Activated CD4-positive, alpha-beta T cell treated with anti-CD3 and anti-CD28 coated beads for 48 hours (primary cell): ENCODE measurements at regions not wholly inside any gene's neighbourhood (a gene's known extent, or its start where the extent isn't known, plus 50 kb on each side); places are given as distances from the start of the nearest gene placed in this dataset.

ENCODE experiments used
- DNase-seq: peaks from one replicate; pipeline ENCODE4 v3.0.0-alpha.2; 2020

- no peak for DNase-seq
These were observed 270.3 kb upstream of the NEBL start for GRCh38 chr10:21167288-21168010.

GRCh38 chr10:21166557-21167287, 269.6 kb upstream of the NEBL start:
- DNase-seq = no peak

DNA sequence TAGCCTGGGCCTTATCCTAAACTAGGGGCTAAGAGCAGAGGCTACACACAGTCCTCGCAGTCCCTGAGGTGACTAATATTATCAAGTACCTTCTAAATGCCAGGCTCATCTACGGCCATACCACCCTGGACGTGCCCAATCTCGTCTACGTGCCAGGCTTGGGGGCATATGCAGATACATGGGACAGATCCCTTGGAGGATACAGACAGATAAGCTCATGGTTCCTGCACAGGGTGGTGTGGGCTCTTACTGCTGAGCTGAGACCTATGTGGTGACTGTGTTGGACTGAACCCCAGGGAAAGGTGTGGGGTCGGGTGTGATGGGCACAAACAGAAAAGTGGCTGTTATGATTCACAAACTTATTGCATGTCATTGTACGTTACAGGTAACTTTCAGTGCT, 268.4 kb upstream of the NEBL start:
- no peak for DNase-seq

DNA sequence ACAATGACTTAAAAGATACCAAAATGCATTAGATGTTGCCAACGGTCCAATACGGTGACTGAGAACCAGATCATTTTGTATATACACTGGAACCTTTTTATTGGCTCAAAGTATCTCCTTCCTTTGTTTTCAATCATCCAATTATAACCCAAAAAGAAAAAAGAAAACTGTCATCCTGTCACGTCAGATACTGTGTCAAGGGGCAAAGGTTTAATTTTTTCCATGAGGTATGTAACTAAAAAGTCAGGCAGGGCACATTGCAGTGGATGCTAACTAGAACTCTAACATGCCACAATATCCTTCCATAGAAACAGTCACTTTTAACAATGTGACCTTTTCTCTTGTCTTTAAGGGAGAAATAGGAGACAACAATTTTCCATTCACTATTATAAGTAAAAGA, 267.6 kb upstream of the NEBL start:
- no peak for DNase-seq

DNA sequence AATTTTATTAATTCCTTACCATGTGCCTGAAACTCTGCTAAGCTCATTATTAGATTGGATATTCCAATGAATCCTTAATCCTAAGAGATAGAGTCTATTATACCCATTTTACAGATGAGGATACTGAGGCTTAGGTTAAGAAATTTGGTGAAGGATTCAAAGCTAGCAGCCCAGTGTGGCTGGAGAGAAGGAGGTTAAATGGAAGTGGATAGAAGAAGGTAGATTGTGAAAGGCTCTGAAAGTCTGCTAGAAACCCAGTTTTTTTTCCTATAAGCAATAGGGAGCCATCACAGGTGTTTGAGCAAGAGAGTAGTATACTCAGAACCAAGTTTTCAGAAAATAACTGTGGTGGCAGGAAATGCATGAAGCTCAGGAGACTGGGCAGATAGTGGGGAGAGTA, 265.8 kb upstream of the NEBL start:
- no peak for DNase-seq

GRCh38 chr10:21161647-21162046, 264.5 kb upstream of the NEBL start:
- DNase-seq = no peak

- no peak for DNase-seq
These were observed 264.0 kb upstream of the NEBL start for GRCh38 chr10:21161090-21161625.

DNA sequence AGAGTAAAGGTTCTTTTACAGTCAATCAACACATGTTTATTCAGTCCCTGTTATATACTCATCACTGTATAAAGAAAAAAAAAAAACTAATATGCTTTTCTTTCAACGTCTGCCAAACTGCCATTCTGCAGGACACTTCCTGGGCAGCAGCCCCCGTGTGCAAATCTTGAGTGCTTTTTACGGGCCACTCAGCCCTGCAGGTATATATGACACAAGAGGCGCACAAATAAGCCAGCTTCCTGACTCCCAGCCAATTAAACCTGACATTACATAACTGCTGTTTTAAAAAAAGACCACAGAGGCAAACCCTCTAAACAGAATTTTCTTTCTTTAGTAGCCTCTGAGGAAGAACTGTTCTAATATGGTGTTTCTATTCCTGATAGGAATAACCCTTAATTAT, 263.0 kb upstream of the NEBL start:
- no peak for DNase-seq

- DNase-seq = no peak
These were observed 262.6 kb upstream of the NEBL start for GRCh38 chr10:21159669-21160068.

GRCh38 chr10:21158301-21158700, 261.2 kb upstream of the NEBL start:
- DNase-seq = no peak

GRCh38 chr10:21157664-21158063, 260.6 kb upstream of the NEBL start:
- DNase-seq = no peak

- no peak for DNase-seq
These were observed 253.1 kb upstream of the NEBL start for GRCh38 chr10:21150166-21150565.

- no peak for DNase-seq
These were observed 249.3 kb upstream of the NEBL start for GRCh38 chr10:21146436-21146789.

- no peak for DNase-seq
These were observed 248.8 kb upstream of the NEBL start for GRCh38 chr10:21145751-21146435.

- no peak for DNase-seq
These were observed 246.9 kb upstream of the NEBL start for GRCh38 chr10:21144047-21144446.

DNA sequence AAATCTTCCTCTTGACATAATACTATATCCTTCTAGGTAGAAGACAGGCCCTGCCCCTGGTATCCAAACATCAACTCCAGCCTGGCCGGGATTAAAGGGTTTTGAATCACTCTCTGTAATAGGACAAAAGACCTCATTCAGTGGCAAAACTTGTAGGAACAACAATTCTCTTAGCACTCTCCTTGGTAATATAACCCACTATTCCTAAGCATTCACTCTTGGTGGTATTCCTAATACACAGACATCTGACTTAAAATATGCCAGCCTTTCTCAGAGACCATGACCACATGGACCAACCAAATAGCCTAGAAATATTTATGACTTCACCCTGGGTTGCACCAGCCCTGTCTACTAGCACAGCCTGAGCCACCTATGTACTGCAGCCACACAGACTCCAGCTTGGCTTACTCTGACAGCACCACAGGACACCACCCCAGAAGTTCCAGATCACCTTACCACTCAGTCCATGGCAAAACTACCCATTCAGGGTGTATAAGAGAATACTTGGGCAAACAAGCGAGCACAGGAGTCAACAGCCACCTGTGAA, 244.9 kb upstream of the NEBL start:
- DNase-seq = no peak

DNA sequence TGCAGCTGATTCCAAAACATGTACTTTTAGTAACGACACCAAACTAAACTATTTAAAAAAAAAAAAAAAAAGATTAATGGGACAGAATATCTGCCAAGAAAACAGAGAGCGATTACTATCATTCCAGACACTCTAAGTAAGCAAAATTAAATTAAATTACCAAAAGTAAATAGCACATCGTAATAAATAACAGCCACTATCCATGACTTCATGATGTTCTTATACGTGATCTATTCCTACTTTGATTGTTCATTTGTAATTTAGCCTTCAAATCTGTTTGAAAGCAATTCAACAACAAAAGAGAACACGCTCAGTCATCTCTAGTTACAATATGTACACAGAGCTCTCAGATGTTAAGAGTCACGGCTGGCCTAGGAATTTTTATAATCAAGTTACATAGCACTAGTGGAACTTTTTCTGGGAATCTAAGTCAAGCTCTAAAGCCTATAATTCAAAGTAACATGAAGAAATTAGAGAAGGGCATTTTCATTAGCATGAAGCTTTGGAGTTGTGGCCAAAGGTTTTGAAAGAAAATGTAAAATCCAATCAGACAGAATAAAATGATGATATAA, 241.7 kb upstream of the NEBL start:
- DNase-seq = no peak

GRCh38 chr10:21135023-21135931, 238.2 kb upstream of the NEBL start:
- no peak for DNase-seq

DNA sequence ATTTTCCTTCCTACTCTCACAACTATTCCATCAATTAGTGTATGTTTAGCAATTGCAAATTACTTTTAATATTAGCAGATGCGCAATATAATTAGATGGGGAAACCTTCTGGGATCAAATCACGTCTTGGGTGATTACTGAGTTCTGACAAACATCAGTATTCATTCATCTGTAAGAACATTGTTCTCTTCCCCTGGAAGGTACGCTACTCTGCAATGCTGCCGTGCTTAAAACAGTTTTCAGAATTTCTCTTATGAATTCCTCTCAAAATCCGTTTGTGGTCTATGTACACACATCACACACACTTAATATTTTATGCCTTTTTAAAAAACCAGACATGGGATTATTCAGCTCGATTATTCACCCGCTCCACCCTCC, 237.5 kb upstream of the NEBL start:
- no peak for DNase-seq

DNA sequence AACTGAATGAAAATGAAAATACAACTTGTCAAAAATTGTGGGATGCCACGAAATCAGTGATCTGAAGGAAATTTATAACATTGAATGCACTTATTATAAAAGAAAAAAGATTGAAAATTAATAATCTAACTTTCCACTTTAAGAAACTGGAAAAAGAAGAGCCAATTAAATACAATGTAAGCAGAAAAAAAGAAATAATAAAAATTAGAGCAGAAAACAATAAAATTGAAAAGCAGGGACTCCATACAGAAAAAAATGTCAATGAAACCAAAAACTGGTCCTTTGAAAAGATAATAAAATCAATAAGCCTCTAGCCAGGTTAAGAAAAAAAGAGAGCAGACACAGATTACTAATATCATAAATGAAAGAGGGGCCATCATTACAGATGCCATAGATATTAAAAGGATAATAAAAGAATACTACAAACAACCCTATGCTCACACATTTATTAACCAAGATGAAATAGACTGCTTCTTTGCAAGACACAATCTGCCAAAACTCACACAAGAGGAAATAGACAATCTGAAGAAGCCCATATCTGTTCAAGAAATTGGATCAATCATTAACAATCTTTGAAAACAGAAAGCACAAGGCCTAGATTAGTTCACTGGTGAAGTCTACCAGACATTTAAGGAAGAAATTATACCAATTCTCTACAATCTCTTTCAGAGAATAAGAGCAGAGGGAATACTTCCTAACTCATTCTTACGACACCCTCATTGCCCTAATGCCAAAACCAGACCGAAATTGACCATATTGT, 233.8 kb upstream of the NEBL start:
- no peak for DNase-seq

GRCh38 chr10:21130108-21130507, 233.0 kb upstream of the NEBL start:
- DNase-seq = no peak
